T-helper 1 cell treated with Interleukin-12 subunit alpha and Interleukin-12 subunit beta and Interleukin-4 antibody, amounts not matched to agents 30 μg/mL and 1 μg/mL, for 36 hours (primary cell): ENCODE measurements at regions not wholly inside any gene's neighbourhood (a gene's known extent, or its start where the extent isn't known, plus 50 kb on each side); places are given as distances from the start of the nearest gene placed in this dataset.

ENCODE experiments used
- H3K27ac Mint-ChIP-seq: one replicate; pipeline ENCODE4 v1.8.0; 2021; ENCODE audit warnings: mild to moderate bottlenecking, mixed read lengths
- H3K27me3 Mint-ChIP-seq: one replicate; pipeline ENCODE4 v1.8.0; 2021; ENCODE audit warnings: low read depth, mixed read lengths
- H3K36me3 Mint-ChIP-seq: one replicate; pipeline ENCODE4 v1.8.0; 2021; ENCODE audit warnings: low read depth, mixed read lengths
- H3K4me1 Mint-ChIP-seq: one replicate; pipeline ENCODE4 v1.8.0; 2021; ENCODE audit warnings: low read depth, mixed read lengths
- H3K4me3 Mint-ChIP-seq: one replicate; pipeline ENCODE4 v1.8.0; 2021; ENCODE audit warnings: mild to moderate bottlenecking, moderate library complexity, mixed read lengths
- H3K9me3 Mint-ChIP-seq: one replicate; pipeline ENCODE4 v1.8.0; 2021; ENCODE audit warnings: mixed read lengths

DNA sequence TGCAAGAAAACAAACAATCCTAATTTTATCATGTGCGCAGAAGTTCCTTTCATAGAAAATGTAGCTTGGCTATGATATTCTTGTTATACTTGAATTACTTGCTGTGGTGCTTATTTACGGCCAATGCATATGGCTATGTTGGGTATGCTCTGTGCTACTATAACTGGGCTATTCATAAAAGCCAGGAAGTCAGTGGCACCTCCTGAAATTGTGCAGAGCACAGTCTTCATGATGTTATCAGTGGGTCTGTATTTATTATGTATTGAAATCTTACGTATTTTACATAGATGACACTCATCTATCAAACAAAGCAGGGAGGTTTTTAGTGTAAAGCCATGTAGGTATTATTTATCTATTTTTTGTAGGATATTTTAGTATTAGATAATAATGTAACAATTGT lies 196.5 kb upstream of the NAALADL2 start:
- H3K27me3 Mint-ChIP-seq: no peaks in the 10 kb centered on the region
- no peak overlapping the region for H3K4me3 Mint-ChIP-seq
- H3K27ac Mint-ChIP-seq: no peak overlapping the region
- H3K36me3 Mint-ChIP-seq: no peaks in the 10 kb centered on the region
- no peaks in the 10 kb centered on the region for H3K4me1 Mint-ChIP-seq
- H3K9me3 Mint-ChIP-seq: no peaks in the 10 kb centered on the region

DNA sequence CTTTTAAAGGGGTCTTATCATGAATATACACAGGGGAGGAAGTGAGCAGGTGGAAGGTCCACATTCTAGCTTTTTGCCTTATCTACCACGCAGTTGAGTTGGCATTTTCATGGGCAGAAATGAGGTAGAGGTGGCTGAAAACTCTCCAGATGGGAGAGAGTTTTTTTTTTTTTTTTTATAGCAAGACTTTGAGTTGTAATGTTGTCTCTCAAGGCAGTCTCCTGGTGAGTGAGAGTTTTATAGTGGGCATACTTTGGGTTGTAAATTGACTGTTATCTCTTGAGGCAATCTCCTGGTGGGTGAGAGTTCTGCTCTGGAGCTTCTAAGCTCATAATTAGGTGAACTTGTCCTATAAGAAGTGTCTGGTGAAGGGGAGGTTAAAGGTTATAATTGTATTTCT lies 191.7 kb upstream of the NAALADL2 start:
- no peaks in the 10 kb centered on the region for H3K36me3 Mint-ChIP-seq
- H3K4me3 Mint-ChIP-seq: no peak overlapping the region
- H3K27ac Mint-ChIP-seq: no peak overlapping the region
- no peaks in the 10 kb centered on the region for H3K4me1 Mint-ChIP-seq
- peaks cover 5% of the 10 kb centered on the region for H3K9me3 Mint-ChIP-seq
- H3K27me3 Mint-ChIP-seq: no peaks in the 10 kb centered on the region

DNA sequence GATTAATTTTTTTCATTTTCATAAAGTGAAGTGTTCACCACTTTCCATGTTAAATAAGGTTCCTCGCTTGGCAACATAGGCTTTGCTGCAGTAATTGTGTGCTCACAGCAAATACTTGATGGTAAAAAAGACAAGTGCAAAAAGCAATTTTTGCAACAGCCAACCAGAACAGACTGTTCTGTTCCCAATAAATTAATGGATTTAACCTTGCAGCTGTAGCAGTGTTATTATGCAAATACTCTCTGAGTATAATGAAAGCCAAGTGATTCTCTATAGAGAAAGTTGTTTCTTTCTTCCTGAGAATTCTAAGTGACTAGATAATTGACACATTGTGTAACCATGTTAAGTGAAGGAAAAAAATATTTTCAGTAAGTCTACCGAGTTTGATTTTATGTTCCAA lies 183.7 kb upstream of the NAALADL2 start:
- Mint-ChIP-seq H3K4me3 (no peak overlapping the region), H3K4me1 (no peaks in the 10 kb centered on the region), H3K9me3 (peaks cover 3% of the 10 kb centered on the region), H3K27ac (no peak overlapping the region), H3K27me3 (no peaks in the 10 kb centered on the region), H3K36me3 (no peaks in the 10 kb centered on the region)

DNA sequence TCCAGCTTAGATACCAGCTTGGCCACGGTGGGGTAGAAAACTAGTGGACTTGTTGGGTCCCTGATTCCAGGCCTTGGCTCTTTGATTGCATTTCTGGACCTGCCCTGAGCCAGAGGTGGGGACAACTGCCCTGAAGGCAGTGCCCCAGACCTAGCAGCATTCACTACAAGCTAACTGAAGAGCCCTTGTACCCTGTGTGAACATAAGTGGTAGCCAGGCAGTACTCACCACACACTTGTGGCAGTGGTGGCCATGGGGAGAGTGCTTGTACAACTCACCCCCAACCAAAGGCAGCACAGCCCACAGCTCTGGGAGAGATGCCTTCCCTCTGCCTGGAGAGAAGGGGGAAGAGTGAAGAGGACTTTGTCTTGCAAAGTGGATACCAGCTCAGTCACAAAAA lies 177.3 kb upstream of the NAALADL2 start:
- Mint-ChIP-seq H3K4me3 (no peak overlapping the region), H3K27me3 (no peaks in the 10 kb centered on the region), H3K36me3 (no peaks in the 10 kb centered on the region), H3K4me1 (no peaks in the 10 kb centered on the region), H3K27ac (no peak overlapping the region), H3K9me3 (peaks cover 10% of the 10 kb centered on the region)

DNA sequence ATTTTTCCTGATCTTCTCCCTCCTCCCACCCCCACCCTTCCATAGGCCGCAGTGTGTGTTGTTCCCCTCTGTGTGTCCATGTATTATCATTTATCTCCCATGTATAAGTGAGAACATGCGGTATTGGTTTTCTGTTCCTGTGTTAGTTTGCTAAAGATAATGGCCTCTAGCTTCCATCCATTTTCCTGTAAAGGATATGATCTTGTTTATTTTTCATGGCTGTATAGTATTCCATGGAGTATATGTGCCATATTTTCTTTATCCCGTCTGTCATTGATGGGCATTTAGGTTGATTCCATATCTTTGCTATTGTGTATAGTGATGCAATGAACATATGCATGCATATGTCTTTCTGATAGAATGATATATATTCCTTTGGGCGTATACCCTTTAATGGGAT lies 173.3 kb upstream of the NAALADL2 start:
- no peaks in the 10 kb centered on the region for H3K36me3 Mint-ChIP-seq
- H3K4me3 Mint-ChIP-seq: no peak overlapping the region
- no peaks in the 10 kb centered on the region for H3K4me1 Mint-ChIP-seq
- peaks cover 13% of the 10 kb centered on the region for H3K9me3 Mint-ChIP-seq
- no peak overlapping the region for H3K27ac Mint-ChIP-seq
- no peaks in the 10 kb centered on the region for H3K27me3 Mint-ChIP-seq

DNA sequence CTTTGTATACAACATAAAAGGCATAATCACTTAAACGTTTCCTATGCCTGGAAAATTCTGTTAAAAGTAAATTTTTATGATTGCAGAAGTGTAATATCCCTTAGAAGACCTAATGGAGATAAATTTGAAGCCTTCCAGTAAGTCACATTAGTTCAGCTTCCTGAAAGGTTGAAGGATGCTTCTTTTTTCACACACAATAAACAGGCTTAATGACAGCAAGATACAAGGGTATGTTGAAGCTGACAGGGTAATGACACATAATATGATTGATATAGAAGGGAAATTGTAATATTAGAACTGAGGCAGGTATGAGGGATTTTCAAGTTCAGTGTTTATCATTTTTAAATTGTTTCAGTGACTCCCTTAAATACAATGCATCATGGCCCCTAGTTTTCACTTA lies 161.8 kb upstream of the NAALADL2 start:
- H3K27me3 Mint-ChIP-seq: no peaks in the 10 kb centered on the region
- no peaks in the 10 kb centered on the region for H3K36me3 Mint-ChIP-seq
- H3K27ac Mint-ChIP-seq: no peak overlapping the region
- no peaks in the 10 kb centered on the region for H3K4me1 Mint-ChIP-seq
- H3K9me3 Mint-ChIP-seq: peaks cover 3% of the 10 kb centered on the region
- no peak overlapping the region for H3K4me3 Mint-ChIP-seq

DNA sequence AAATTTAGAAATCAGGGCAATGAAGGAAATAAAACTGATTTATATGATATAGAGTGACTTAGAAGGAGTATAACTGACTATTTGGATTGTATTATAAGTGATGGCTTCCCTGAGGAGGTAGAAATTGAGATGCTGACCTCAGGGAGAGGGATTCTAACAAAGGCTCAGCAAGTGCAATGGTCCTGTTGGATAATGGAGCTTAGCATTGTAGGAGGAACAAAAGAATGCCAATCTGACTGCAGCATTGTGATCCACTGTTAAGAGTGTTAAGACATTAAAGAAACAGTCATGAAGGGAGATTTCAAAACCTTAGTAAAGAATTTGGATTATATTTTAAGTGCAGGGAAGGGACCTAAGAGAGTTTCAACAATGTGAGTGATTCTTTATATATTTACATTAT lies 158.4 kb upstream of the NAALADL2 start:
- Mint-ChIP-seq H3K4me3 (no peak overlapping the region), H3K9me3 (peaks cover 3% of the 10 kb centered on the region), H3K27me3 (no peaks in the 10 kb centered on the region), H3K4me1 (no peaks in the 10 kb centered on the region), H3K36me3 (no peaks in the 10 kb centered on the region), H3K27ac (no peak overlapping the region)

DNA sequence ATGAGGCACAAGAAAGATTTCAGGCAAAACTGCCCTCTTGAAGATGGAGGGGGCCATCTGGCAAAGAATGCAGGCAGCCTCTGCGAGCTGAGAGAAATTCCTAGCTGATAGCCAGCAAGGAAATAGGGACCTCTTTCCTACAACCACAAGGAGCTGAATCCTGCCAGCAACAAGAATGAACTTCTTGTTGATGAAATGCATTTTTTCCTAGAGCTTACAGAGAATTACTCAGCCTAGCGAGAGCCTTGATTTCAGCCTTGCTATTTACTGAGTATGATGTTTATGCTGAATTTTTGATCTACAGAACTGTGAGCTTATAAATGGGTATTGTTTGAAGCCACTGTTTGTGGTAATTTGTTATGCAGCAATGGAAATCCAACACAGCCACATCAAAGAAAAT lies 148.5 kb upstream of the NAALADL2 start:
- no peak overlapping the region for H3K4me3 Mint-ChIP-seq
- H3K4me1 Mint-ChIP-seq: no peaks in the 10 kb centered on the region
- no peaks in the 10 kb centered on the region for H3K27me3 Mint-ChIP-seq
- H3K36me3 Mint-ChIP-seq: no peaks in the 10 kb centered on the region
- no peaks in the 10 kb centered on the region for H3K9me3 Mint-ChIP-seq
- no peak overlapping the region for H3K27ac Mint-ChIP-seq

DNA sequence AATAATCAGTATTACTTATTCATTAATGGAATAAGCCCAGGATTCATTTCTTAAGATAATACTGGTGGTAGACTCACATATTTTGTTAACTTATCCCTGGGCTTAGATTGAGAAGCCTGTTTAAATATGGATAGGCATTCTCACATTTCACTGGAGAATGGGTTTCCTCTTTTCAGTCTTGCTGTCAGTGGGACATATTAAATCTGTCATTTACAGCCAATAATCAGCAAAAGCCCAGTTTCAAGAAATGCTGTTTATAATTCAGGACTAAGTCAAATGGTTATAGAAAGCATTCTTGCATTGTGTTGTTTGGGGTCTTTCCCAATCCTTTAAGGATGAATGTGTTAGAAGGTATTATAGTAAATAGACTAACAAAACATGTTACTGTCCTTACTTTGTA lies 143.7 kb upstream of the NAALADL2 start:
- Mint-ChIP-seq H3K27ac (no peak overlapping the region), H3K4me3 (no peak overlapping the region), H3K36me3 (no peaks in the 10 kb centered on the region), H3K27me3 (no peaks in the 10 kb centered on the region), H3K4me1 (no peaks in the 10 kb centered on the region), H3K9me3 (no peaks in the 10 kb centered on the region)

DNA sequence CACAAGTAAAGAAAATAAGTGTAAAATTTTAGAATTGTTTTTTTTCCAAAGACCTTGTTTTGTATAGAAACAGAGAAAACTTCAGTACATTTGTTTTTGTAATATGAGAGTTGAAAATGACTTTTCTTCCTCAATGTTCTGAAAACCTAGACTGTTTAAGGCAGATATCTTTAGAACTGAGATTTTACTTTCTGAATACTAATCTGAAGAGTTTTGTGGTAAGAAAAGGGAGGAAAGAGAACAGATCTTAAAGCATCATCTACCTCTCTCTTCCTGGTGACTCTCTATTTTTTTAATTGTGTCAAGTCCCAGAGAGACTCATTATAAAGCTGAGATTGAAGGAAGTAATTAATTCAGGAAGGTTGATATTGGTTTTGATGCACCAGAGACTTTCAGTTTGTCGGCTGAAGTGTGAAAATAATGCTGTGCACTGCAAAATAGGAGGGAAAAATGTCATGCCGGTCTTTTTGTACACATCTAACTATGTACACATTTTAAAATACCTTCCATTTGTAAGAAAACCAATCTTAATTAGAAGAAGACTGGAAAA lies 142.1 kb upstream of the NAALADL2 start:
- no peak overlapping the region for H3K4me3 Mint-ChIP-seq
- no peaks in the 10 kb centered on the region for H3K4me1 Mint-ChIP-seq
- H3K36me3 Mint-ChIP-seq: no peaks in the 10 kb centered on the region
- H3K27me3 Mint-ChIP-seq: no peaks in the 10 kb centered on the region
- H3K27ac Mint-ChIP-seq: no peak overlapping the region
- H3K9me3 Mint-ChIP-seq: no peaks in the 10 kb centered on the region

DNA sequence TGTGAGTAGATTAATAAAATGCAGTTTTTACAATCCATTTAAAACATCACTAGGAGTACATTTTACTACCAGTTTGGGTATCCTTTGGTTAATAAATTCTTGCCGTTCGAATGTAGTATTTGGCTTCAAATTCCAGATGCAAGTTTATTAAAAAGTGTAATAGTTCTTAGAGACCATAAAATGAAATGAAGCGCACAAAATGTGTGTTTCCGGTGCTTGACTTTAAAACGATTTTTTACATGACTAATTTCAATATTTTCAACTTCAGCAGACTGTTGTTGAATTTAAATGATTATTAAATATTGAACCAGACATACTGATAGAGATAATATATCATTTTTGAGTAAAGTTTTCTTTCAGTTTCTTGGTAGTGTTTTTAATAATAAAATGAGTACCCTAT lies 138.4 kb upstream of the NAALADL2 start:
- Mint-ChIP-seq H3K4me3 (no peak overlapping the region), H3K36me3 (no peaks in the 10 kb centered on the region), H3K27me3 (no peaks in the 10 kb centered on the region), H3K9me3 (no peaks in the 10 kb centered on the region), H3K27ac (no peak overlapping the region), H3K4me1 (no peaks in the 10 kb centered on the region)

DNA sequence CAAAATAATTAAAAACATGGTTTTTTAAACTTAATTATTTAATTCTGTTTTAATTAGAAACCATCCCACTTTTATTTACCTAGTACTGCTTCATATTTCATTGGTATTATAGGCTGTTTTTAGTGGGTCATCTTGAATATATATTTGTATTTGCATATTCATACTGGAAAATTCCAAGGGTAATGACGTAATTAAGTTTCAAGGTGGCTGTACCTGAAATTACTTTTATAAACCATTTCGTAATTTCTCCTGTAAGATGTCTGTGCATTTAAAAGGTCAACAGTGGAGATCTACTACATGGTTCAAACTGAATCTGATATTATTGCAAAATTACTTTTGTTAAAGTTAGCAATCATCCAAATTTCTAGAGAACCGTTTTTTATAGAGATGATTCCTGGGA lies 133.8 kb upstream of the NAALADL2 start:
- Mint-ChIP-seq H3K27me3 (no peaks in the 10 kb centered on the region), H3K4me3 (no peak overlapping the region), H3K36me3 (no peaks in the 10 kb centered on the region), H3K9me3 (no peaks in the 10 kb centered on the region), H3K27ac (no peak overlapping the region), H3K4me1 (no peaks in the 10 kb centered on the region)

DNA sequence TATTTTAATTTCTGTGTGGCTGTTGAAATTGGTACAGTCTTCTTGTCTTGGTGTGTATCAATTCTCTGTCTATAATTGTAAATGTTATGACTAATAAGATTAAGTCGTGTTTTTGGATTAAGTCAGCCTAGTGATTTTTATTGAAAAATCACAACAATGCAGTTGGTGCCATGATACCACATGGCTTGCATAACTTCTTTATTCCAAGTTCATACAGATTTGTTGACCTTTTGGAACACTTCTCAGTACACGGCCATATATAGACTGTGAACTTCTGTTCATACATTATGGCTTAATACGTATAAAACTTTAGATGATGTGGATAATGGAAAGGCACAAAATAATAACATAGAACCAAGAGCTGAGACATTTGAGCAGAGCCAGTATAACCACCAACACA lies 121.2 kb upstream of the NAALADL2 start:
- H3K27ac Mint-ChIP-seq: no peak overlapping the region
- H3K27me3 Mint-ChIP-seq: no peaks in the 10 kb centered on the region
- H3K4me3 Mint-ChIP-seq: no peak overlapping the region
- H3K9me3 Mint-ChIP-seq: peaks cover 3% of the 10 kb centered on the region
- H3K4me1 Mint-ChIP-seq: no peaks in the 10 kb centered on the region
- H3K36me3 Mint-ChIP-seq: no peaks in the 10 kb centered on the region

DNA sequence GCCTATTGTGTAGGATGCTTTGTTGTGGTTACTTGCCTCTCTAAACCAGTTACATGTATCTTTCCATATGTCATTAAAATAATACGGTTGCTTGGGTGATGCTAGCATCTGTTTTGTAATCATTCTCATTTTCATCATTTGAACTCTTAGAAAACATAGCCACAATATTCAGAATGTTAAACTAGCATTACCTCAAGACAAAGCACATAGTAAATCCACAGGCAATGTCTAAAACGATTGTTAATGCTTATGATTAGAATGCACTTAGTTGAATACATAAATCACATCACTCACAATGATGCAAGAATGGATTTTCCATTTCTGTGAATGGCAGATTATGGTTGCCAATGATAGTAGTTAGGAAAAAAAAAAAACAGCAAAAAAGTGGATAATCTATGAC lies 110.0 kb upstream of the NAALADL2 start:
- Mint-ChIP-seq H3K36me3 (no peaks in the 10 kb centered on the region), H3K4me3 (no peak overlapping the region), H3K27ac (no peak overlapping the region), H3K27me3 (no peaks in the 10 kb centered on the region), H3K9me3 (peaks cover 10% of the 10 kb centered on the region), H3K4me1 (no peaks in the 10 kb centered on the region)

DNA sequence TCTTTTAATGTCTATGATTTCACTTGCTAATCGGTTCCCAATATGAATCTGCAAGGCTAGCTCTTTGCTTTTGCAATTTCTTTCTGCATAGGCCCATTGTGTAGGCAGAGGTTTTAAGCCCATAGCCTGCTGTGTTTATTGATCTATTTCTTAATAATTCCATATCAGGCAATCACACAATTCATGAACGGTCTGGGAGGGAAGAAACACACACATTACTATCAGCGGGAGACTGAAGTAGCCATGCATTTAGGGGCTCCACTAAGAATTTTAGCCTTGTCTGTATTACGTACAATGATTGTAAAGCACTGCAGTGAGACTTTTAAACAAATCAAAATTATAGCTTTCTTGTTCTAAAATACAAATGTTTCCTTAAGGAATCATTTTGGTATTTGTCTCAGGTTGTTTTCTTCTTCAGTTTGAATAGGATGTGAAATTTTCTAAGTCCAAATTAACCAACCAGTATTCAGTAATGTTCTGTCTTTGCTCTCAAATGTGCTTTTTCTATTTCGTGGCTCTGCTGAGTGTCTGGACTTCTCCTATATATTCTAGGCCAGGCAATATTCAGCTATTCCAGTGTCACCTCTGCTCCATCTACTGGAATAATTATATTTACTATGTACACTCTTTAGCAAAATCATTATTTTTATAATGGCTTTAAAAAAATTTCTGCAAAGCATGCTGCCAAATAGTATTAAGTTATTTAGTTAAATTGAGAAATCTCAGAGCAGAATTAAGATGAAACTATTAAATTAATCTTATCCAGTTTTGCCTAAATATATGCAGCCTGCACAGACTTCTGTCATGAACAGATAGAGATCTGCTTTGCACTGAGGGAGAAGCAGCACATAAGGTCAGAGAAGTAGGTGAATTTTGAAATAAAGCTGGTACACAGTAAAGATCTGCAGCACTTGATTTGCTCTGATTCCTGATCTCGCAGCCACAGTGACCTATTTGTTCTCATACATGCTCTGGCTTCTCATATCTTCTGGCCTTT lies 103.0 kb upstream of the NAALADL2 start:
- Mint-ChIP-seq H3K27me3 (no peaks in the 10 kb centered on the region), H3K36me3 (no peaks in the 10 kb centered on the region)

More for the DNA sequence above, 103.0 kb upstream of the NAALADL2 start:
- no peak overlapping the region for H3K4me3 Mint-ChIP-seq
- no peaks in the 10 kb centered on the region for H3K4me1 Mint-ChIP-seq
- H3K9me3 Mint-ChIP-seq: peaks cover 4% of the 10 kb centered on the region
- H3K27ac Mint-ChIP-seq: no peak overlapping the region
